Esophagus muscularis mucosa (tissue), 3 donors: ENCODE measurements at regions not wholly inside any gene's neighbourhood (a gene's known extent, or its start where the extent isn't known, plus 50 kb on each side); places are given as distances from the start of the nearest gene placed in this dataset.

Experiments
- POLR2A ChIP-seq: fragments of 450-650 bp; IDR thresholded peaks from one replicate; pipeline ENCODE4 v1.6.1; 2017; ENCODE audit warnings: antibody characterized with exemption, moderate library complexity, mild to moderate bottlenecking, low read depth
- TF ChIP-seq, protein P1 (sequence below), 3 experiments: fragments of 200-600 bp in 2 of 3; fragments of 450-650 bp in 1 of 3; sonication (generic) in 2 of 3; IDR thresholded peaks; one replicate each; pipeline ENCODE4 v1.5.1; 2017 to 2019; ENCODE audit warnings: antibody characterized with exemption in 3 of 3, mild to moderate bottlenecking in 2 of 3, moderate library complexity in 1 of 3

DNA sequence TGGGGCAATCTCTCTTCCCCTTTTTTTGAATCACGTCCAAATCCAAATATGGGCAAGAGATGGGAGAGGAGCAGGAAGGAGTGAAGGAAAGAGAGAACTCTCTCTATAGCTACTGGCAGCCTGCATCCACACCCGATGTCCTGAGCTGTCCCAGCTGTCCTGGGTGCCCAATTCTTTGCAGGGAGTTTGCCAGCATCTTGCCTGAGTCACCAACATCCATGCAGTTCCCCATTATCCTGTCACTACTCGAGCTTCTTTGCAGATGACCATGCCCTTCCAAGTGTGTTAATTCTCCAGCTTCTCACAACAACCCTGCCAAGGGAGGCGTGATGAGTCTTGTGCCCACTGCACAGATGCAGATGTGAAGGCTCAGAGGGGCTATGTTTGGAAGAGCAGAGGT, 127.1 kb downstream of the NSG2 start:
- TF ChIP-seq, protein P1, sequence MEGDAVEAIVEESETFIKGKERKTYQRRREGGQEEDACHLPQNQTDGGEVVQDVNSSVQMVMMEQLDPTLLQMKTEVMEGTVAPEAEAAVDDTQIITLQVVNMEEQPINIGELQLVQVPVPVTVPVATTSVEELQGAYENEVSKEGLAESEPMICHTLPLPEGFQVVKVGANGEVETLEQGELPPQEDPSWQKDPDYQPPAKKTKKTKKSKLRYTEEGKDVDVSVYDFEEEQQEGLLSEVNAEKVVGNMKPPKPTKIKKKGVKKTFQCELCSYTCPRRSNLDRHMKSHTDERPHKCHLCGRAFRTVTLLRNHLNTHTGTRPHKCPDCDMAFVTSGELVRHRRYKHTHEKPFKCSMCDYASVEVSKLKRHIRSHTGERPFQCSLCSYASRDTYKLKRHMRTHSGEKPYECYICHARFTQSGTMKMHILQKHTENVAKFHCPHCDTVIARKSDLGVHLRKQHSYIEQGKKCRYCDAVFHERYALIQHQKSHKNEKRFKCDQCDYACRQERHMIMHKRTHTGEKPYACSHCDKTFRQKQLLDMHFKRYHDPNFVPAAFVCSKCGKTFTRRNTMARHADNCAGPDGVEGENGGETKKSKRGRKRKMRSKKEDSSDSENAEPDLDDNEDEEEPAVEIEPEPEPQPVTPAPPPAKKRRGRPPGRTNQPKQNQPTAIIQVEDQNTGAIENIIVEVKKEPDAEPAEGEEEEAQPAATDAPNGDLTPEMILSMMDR (IDR thresholded peaks at IDR 0.05), result no peak
- TF ChIP-seq POLR2A, result no peak
